Hepatocyte (in vitro differentiated cells): ENCODE measurements at regions not wholly inside any gene's neighbourhood (a gene's known extent, or its start where the extent isn't known, plus 50 kb on each side); places are given as distances from the start of the nearest gene placed in this dataset.
A peak's percentile ranks its signal among the peaks of the same experiment; 100 is the strongest.

Experiments used
- DNase-seq: peaks from one replicate; pipeline ENCODE4 v3.0.0-alpha.2; 2016; ENCODE audit warnings: low spot score
- H2AFZ ChIP-seq: fragments of 200-600 bp; sonication (generic); 2 replicates; pipeline ENCODE4 v1.6.0; 2016; ENCODE audit warnings: antibody characterized with exemption, mild to moderate bottlenecking
- H3K27ac ChIP-seq: fragments of 200-600 bp; sonication (generic); 2 replicates; pipeline ENCODE4 v1.5.1; 2016; ENCODE audit warnings: mild to moderate bottlenecking
- H3K27me3 ChIP-seq: fragments of 200-600 bp; sonication (generic); 2 replicates; pipeline ENCODE4 v1.6.1; 2016
- H3K36me3 ChIP-seq: fragments of 200-600 bp; sonication (generic); replicated peaks from 2 replicates; pipeline ENCODE4 v1.5.1; 2016; ENCODE audit warnings: low read depth; ENCODE audit not compliant: insufficient read depth
- H3K4me1 ChIP-seq: fragments of 200-600 bp; sonication (generic); 2 replicates; pipeline ENCODE4 v1.5.1; 2016; ENCODE audit warnings: mild to moderate bottlenecking, moderate library complexity; ENCODE audit not compliant: insufficient read depth
- H3K4me2 ChIP-seq: fragments of 200-600 bp; sonication (generic); 2 replicates; pipeline ENCODE4 v1.6.0; 2016
- H3K4me3 ChIP-seq: fragments of 200-600 bp; sonication (generic); 2 replicates; pipeline ENCODE4 v1.5.1; 2016; ENCODE audit warnings: mild to moderate bottlenecking
- H3K79me2 ChIP-seq: fragments of 200-600 bp; sonication (generic); 2 replicates; pipeline ENCODE4 v1.6.0; 2017; ENCODE audit warnings: mild to moderate bottlenecking
- H3K9me2 ChIP-seq: fragments of 200-600 bp; sonication (generic); replicated peaks from 2 replicates; pipeline ENCODE4 v1.6.0; 2017; ENCODE audit warnings: mild to moderate bottlenecking; ENCODE audit not compliant: insufficient read depth
- H3K9me3 ChIP-seq: fragments of 200-600 bp; sonication (generic); 2 replicates; pipeline ENCODE4 v1.5.1; 2016; ENCODE audit warnings: low read depth, mild to moderate bottlenecking
- H4K20me1 ChIP-seq: fragments of 200-600 bp; sonication (generic); 2 replicates; pipeline ENCODE4 v1.6.0; 2016; ENCODE audit warnings: mild to moderate bottlenecking; ENCODE audit not compliant: insufficient read depth, poor library complexity, severe bottlenecking
- EZH2 ChIP-seq: fragments of 200-600 bp; sonication (generic); IDR thresholded peaks from 2 replicates; pipeline ENCODE4 v1.6.1; 2016; ENCODE audit warnings: antibody characterized with exemption, mild to moderate bottlenecking, borderline replicate concordance
- EZH2phosphoT487 ChIP-seq: fragments of 200-600 bp; sonication (generic); IDR thresholded peaks from one replicate; pipeline ENCODE4 v1.6.1; 2018; ENCODE audit warnings: antibody characterized with exemption, mild to moderate bottlenecking, low read depth, moderate library complexity; ENCODE audit not compliant: unreplicated experiment, severe bottlenecking
- WGBS: methylation state at CpG from one replicate; pipeline ENCODE4 v1.1.6; 2016; ENCODE audit warnings: low lambda C conversion rate; ENCODE audit errors: missing lambda C conversion rate; 5-methylcytosine and 5-hydroxymethylcytosine counted together
- TF ChIP-seq, protein P1 (sequence below): fragments of 200-600 bp; sonication (generic); IDR thresholded peaks from 2 replicates; pipeline ENCODE4 v1.5.1; 2016; ENCODE audit warnings: antibody characterized with exemption, mild to moderate bottlenecking; ENCODE audit not compliant: poor library complexity

DNA sequence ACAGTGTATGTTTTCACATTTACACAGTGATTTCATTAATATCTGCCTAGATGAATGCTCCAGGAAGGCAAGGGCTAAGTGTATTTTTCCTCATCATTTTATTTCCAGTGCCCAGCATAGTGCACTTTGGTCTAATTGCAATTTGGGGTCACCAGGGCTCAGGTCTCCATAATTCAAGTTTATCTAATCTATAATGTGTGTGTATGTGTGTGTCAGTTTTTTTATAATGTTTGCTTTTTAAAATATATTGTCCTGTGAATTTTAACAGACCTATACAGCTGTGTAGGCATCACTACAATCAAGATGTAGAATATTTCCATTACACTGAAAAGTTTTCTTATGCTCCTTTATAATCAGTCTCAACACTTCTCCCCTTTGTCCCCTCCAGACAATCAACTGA is 620.4 kb downstream of the STK39 start:
- TF ChIP-seq, protein P1, sequence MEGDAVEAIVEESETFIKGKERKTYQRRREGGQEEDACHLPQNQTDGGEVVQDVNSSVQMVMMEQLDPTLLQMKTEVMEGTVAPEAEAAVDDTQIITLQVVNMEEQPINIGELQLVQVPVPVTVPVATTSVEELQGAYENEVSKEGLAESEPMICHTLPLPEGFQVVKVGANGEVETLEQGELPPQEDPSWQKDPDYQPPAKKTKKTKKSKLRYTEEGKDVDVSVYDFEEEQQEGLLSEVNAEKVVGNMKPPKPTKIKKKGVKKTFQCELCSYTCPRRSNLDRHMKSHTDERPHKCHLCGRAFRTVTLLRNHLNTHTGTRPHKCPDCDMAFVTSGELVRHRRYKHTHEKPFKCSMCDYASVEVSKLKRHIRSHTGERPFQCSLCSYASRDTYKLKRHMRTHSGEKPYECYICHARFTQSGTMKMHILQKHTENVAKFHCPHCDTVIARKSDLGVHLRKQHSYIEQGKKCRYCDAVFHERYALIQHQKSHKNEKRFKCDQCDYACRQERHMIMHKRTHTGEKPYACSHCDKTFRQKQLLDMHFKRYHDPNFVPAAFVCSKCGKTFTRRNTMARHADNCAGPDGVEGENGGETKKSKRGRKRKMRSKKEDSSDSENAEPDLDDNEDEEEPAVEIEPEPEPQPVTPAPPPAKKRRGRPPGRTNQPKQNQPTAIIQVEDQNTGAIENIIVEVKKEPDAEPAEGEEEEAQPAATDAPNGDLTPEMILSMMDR, result no peak
- TF ChIP-seq EZH2 (no peak), EZH2phosphoT487 (no peak)
- Histone ChIP-seq H3K9me3 (no peaks in the 10 kb centered on the region), H3K4me2 (no peak overlapping the region), H4K20me1 (no peaks in the 10 kb centered on the region), H2AFZ (no peak overlapping the region), H3K27ac (peak overlapping the region; percentile 8), H3K36me3 (no peaks in the 10 kb centered on the region), H3K79me2 (no peaks in the 10 kb centered on the region), H3K4me1 (peaks cover 7% of the 10 kb centered on the region), H3K27me3 (no peaks in the 10 kb centered on the region), H3K4me3 (no peak overlapping the region), H3K9me2 (no peaks in the 10 kb centered on the region)
- DNase-seq, result no peak

- no peak overlapping the region for H3K4me3 ChIP-seq
- no peak for DNase-seq
- no peak overlapping the region for H3K4me2 ChIP-seq
- no peaks in the 10 kb centered on the region for H3K9me3 ChIP-seq
- H3K27ac ChIP-seq, result peak overlapping the region; percentile 8
- no peaks in the 10 kb centered on the region for H3K79me2 ChIP-seq
- no peaks in the 10 kb centered on the region for H3K27me3 ChIP-seq
- H3K9me2 ChIP-seq, result no peaks in the 10 kb centered on the region
- WGBS, result 69% methylated on average over 1 of the region's 1 CpG
- H3K36me3 ChIP-seq, result no peaks in the 10 kb centered on the region
- peaks cover 7% of the 10 kb centered on the region for H3K4me1 ChIP-seq
- TF ChIP-seq EZH2, result no peak
- TF ChIP-seq EZH2phosphoT487, result no peak
- TF ChIP-seq, protein P1, result no peak
- no peaks in the 10 kb centered on the region for H4K20me1 ChIP-seq
- no peak overlapping the region for H2AFZ ChIP-seq
Measured at GRCh38 chr2:167626301-167626700, 621.1 kb downstream of the STK39 start.

DNA sequence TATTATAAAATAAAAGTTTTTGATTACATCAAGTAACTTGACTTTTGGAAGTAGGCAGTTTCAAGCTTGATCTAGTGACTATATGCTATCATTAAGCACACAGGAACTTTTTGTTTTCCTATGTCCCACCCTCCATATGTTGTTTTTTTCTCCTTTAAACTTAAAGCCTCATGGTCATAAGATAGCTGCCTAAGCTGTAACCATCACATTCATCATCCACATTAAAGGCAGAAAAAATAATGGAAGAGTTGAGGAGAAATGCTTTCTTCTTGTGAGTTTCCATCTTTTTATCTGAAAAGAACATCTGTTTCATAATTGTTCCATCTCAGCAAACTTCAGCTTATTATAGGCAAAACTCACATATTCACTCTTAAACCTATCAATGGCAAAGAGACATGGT is 630.4 kb downstream of the STK39 start:
- Histone ChIP-seq H3K27me3 (no peaks in the 10 kb centered on the region), H3K4me1 (no peaks in the 10 kb centered on the region), H3K79me2 (no peaks in the 10 kb centered on the region), H3K9me3 (no peaks in the 10 kb centered on the region), H3K4me2 (no peak overlapping the region), H2AFZ (no peak overlapping the region), H3K9me2 (no peaks in the 10 kb centered on the region), H3K4me3 (no peak overlapping the region), H3K36me3 (no peaks in the 10 kb centered on the region), H4K20me1 (no peaks in the 10 kb centered on the region), H3K27ac (no peak overlapping the region)
- TF ChIP-seq EZH2 (no peak), EZH2phosphoT487 (no peak)
- TF ChIP-seq, protein P1, result no peak
- no peak for DNase-seq

GRCh38 chr2:167613471-167613870 is 633.9 kb downstream of the STK39 start:
- Histone ChIP-seq H3K9me3 (no peaks in the 10 kb centered on the region), H3K27ac (no peak overlapping the region), H3K9me2 (no peaks in the 10 kb centered on the region), H3K4me1 (no peaks in the 10 kb centered on the region), H3K36me3 (no peaks in the 10 kb centered on the region), H4K20me1 (no peaks in the 10 kb centered on the region), H3K79me2 (no peaks in the 10 kb centered on the region), H3K4me3 (no peak overlapping the region), H3K4me2 (no peak overlapping the region), H3K27me3 (no peaks in the 10 kb centered on the region), H2AFZ (no peak overlapping the region)
- 87% methylated on average over 1 of the region's 1 CpG for WGBS
- TF ChIP-seq EZH2, result no peak
- TF ChIP-seq, protein P1, result no peak
- TF ChIP-seq EZH2phosphoT487, result no peak
- no peak for DNase-seq
